HG03097 (cell line): ENCODE measurements at regions not wholly inside any gene's neighbourhood (a gene's known extent, or its start where the extent isn't known, plus 50 kb on each side); places are given as distances from the start of the nearest gene placed in this dataset.

ENCODE experiments used
- ATAC-seq: cut with Tn5 transposase; IDR thresholded peaks from one replicate; pipeline ENCODE4 v1.9.1; 2021; ENCODE audit not compliant: unreplicated experiment, low FRiP score

- ATAC-seq = no peak
These were observed 69.0 kb upstream of the CLMN start for GRCh38 chr14:95388699-95389098.

DNA sequence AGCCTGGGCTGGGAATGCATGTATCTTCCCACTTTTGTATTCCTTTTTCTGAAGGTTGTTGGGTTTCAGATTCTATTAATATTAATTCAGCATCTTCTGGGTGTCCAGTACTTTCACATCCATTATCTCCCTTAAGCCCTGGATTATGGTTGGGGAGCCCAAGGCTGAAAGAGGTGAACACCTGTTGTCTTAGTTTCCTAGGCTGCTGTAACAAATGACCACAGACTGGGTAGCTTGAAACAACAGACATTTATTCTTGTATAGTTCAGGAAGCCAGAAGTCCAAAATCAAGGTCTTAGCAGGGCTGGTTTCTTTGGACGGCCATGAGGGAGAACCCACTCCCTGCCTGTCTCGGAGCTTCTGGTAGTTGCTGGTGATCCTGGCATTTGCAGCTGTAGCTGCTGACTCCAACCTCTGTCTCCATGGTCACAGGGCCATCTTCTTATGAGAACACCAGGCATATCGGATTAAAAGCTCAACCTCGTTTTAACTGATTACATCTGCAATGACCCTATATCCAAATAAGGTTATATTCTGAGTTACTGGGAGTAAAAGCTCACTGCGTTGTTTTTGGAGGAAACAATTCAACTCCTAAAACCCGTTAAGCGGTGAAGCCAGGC is 68.2 kb upstream of the CLMN start:
- ATAC-seq = no peak

DNA sequence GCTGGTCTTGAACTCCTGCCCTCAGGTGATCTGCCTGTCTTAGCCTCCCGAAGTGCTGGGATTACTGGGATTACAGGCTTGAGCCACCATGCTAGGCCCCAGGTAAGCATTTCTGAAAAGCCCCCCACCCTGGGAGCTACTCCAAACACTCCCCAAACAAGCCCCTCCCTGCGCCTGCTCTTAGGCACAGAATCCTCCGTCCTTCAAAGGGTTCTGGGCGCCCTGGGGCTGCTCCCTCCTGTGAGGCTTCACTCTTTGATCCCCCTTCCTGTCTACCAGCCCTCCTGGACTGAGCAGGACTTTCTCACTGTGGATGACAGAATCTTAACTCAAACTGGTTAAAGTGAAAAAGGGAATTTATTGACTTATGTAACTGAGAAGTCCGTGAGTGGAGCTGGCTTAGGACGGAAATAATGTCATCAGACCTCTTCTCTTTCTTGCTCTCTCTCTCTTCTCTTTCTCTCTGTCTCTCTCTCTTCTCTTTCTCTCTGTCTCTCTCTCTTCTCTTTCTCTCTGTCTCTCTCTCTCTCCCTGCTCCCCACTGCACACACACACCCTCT is 66.9 kb upstream of the CLMN start:
- no peak for ATAC-seq

DNA sequence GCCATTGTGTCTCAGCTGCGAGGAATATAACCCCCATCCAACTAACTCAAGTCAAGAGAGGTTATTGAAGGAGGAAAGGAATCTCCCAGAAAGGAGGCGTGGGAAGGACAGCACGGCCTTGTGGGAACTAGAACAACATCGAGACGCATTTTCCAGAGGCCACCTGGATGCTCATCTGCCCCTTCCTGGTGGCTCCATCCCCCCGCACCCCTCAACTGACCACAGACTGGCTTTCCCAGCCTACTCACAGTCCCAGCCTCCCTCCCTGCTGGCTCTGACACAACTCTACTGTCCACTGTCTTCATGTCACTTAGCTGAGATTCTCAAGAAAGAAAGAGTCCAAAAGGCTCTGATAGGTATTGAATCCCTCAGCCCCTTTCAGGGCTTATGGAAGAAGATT is 66.0 kb upstream of the CLMN start:
- ATAC-seq = no peak

DNA sequence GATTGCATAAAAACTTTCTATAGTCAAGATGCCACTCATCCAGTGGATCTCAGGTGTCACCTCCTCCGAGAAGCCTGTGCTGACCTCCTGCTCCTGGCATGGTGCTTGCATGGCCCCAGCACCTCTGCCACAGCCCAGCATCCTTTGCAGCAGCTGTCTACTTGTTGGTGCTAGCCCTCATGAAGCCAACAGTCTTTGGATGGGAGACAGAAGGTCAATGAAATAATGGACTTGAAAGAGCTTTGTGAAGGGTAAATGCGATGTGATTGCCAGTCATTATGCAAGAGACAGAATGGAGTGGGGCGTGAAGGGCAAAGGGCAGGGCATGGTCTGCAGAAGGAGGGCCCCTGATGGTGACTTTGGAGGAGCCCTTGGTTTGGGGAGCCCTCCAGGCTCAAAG is 63.0 kb upstream of the CLMN start:
- ATAC-seq = no peak

DNA sequence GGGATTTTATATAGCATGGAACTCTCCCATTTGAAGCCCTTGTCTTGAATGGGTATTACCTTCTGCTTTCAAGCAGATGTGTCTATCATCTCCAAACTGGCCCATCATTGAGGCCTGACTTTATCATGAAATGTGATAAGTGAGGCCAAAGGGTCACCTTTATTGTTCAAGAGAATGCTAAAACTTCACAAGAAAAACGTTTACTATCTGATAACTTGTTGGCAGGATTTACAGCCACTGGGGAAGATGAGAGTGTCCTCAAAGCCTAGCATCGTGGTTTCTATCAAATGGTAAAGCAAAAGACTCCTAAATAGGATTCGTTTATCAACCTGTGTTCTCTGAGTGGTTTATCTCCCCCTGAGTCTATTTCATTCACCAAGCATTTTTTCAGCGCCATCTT is 62.0 kb upstream of the CLMN start:
- ATAC-seq = no peak

DNA sequence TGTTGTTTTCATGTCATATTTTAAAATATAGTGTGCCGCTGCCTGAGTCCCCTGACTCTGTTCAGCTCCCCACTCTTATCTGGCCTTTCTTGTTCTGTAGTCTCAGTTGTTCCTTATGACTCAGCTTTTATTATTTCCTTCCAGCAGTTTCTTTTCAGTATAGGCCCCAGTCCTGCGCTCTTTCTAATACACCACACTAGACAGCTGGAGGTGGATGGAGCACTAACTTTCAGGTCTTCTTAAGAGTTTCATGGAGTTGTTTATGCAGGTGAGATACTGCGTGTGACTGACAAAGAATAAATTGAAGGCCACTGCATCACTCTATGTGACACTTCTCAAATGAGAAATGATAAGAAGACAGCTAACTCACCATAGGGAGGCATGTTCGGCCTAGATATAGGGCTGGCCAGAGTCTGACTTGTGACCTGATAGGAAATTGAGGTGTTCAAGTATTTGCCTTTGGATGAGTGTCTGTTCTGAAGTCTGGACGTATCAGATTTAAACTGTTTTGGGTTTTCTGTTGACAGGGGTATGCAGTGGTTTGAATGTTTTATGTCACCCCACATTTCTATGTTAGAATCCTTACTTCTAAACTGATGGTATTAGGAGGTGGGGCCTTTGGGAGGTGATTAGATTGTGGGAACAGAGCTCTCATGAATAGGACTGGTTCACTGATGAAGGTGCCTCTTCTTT is 60.8 kb upstream of the CLMN start:
- no peak for ATAC-seq

- ATAC-seq = no peak
These were observed 59.9 kb upstream of the CLMN start for GRCh38 chr14:95379634-95380033.

GRCh38 chr14:95375539-95376109 is 55.9 kb upstream of the CLMN start:
- ATAC-seq = no peak

DNA sequence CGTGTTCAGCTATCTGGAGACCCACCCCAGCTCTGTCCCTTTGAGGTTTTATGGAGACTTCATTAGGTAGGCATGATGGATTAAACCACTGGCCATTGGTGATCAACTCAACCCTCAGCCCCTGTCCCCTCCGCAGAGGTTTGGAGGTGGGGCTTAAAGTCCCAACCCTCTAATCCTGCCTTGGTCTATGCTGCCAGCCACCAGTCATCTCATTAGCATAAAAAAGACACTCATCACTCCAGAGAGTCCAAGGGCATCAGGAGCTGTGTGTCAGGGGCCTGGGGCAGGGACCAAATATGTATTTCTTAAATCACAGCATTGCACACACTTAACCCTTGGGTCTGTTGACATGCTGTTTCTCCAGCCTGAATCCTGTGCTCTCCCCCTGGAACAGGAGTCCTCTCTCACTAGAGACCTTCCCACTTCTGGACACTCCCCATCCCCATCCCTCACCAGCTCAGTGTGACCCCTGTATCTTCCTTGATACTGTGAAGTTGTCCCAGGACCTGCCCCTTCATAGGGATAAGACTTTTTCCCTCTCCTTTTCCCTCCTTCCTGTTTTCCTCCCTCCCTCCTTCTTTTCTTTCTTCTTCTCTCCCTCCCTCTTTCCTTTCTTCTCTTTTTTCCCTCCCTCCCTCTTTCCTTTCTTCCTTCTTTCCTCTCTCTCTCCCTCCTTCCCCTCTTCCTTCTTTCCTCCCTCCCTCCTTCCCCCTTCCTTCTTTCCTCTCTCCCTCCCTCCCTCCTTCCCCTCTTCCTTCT is 54.7 kb upstream of the CLMN start:
- ATAC-seq = no peak

- ATAC-seq = no peak
These were observed 50.4 kb upstream of the CLMN start for GRCh38 chr14:95370076-95370475.
